ENCODE measurements at regions not wholly inside any gene's neighbourhood (a gene's known extent, or its start where the extent isn't known, plus 50 kb on each side); places are given as distances from the start of the nearest gene placed in this dataset.

DNA sequence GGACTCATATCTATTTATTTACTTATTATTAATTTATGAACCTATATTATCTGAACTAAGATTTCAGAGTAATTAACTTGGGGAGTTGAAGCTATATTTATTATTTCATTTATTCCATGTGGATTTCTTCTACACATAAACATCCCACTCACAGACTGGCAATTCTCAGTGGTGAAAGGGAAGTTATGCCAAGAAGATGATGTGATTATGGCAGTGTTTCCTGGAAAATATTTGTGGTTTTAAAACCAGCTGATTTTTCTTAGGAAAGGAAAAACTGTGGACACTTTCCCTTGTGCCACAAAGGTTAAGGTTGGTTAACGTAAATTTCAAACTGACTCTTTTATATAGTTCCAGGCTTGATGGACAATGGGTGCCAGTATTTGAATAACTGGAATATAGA is 513.1 kb downstream of the SLITRK6 start:
- TF ChIP-seq POLR2A (IDR thresholded peaks at IDR 0.05): no peak
- TF ChIP-seq, protein P1, sequence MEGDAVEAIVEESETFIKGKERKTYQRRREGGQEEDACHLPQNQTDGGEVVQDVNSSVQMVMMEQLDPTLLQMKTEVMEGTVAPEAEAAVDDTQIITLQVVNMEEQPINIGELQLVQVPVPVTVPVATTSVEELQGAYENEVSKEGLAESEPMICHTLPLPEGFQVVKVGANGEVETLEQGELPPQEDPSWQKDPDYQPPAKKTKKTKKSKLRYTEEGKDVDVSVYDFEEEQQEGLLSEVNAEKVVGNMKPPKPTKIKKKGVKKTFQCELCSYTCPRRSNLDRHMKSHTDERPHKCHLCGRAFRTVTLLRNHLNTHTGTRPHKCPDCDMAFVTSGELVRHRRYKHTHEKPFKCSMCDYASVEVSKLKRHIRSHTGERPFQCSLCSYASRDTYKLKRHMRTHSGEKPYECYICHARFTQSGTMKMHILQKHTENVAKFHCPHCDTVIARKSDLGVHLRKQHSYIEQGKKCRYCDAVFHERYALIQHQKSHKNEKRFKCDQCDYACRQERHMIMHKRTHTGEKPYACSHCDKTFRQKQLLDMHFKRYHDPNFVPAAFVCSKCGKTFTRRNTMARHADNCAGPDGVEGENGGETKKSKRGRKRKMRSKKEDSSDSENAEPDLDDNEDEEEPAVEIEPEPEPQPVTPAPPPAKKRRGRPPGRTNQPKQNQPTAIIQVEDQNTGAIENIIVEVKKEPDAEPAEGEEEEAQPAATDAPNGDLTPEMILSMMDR (IDR thresholded peaks at IDR 0.05): no peak

Measured in esophagus squamous epithelium (tissue), 4 donors.